HEK293 (cell line): ENCODE measurements at regions not wholly inside any gene's neighbourhood (a gene's known extent, or its start where the extent isn't known, plus 50 kb on each side); places are given as distances from the start of the nearest gene placed in this dataset.

ENCODE experiments used
- CTCF ChIA-PET: fragments of 350-600 bp; formaldehyde crosslinking; extraction: SDS; loops from one replicate; lab custom pipeline; 2021; ENCODE audit warnings: antibody characterized with exemption; lab: Yijun Ruan, JAX
- POLR2A ChIA-PET: fragments of 300-600 bp; formaldehyde crosslinking; extraction: SDS; loops from one replicate; lab custom pipeline; 2020; ENCODE audit warnings: antibody characterized with exemption, inconsistent platforms; lab: Yijun Ruan, JAX
- H3K27ac ChIP-seq: fragments of 200-500 bp; sonication (Bioruptor generic); 2 replicates; pipeline ENCODE4 v1.5.1; 2014; ENCODE audit warnings: low read depth, low read length, control low read depth, inconsistent platforms; ENCODE audit errors: extremely low read depth
- H3K36me3 ChIP-seq, 2 experiments: fragments of 200-500 bp in 1 of 2; sonication (Bioruptor generic) in 1 of 2; 1 replicate in 1 of 2; 2 replicates in 1 of 2; pipeline ENCODE4 v1.5.1; 2014 to 2017; ENCODE audit warnings: inconsistent platforms in 2 of 2, low read length in 2 of 2; ENCODE audit not compliant: control insufficient read depth in 2 of 2, insufficient read depth in 1 of 2
- H3K4me1 ChIP-seq: fragments of 200-500 bp; sonication (Bioruptor generic); 2 replicates; pipeline ENCODE4 v1.5.1; 2014; ENCODE audit warnings: mild to moderate bottlenecking, low read length, inconsistent platforms; ENCODE audit not compliant: control insufficient read depth, insufficient read depth
- H3K4me3 ChIP-seq: 2 replicates; pipeline ENCODE4 v1.5.1; 2011; ENCODE audit warnings: low read depth, mild to moderate bottlenecking, control low read depth, low read length, moderate library complexity
- H3K9me3 ChIP-seq: fragments of 200-500 bp; sonication (Bioruptor generic); 2 replicates; pipeline ENCODE4 v1.5.1; 2014; ENCODE audit warnings: low read depth, low read length, inconsistent platforms; ENCODE audit not compliant: control insufficient read depth, insufficient read depth
- EGR2 ChIP-seq: fragments of 450-650 bp; formaldehyde crosslinking; IDR thresholded peaks from 2 replicates; pipeline ENCODE4 v1.5.1; 2016; ENCODE audit warnings: low read depth, missing biosample characterization, missing genetic modification characterization
- GFI1B ChIP-seq: fragments of 450-650 bp; formaldehyde crosslinking; IDR thresholded peaks from 2 replicates; pipeline ENCODE4 v1.5.1; 2016; ENCODE audit warnings: missing biosample characterization, missing genetic modification characterization
- GLI2 ChIP-seq: fragments of 450-650 bp; formaldehyde crosslinking; IDR thresholded peaks from 2 replicates; pipeline ENCODE4; 2017; ENCODE audit warnings: missing biosample characterization, missing genetic modification characterization, low read depth, borderline replicate concordance
- IKZF3 ChIP-seq: fragments of 450-650 bp; IDR thresholded peaks from 2 replicates; pipeline ENCODE4 v1.5.0; 2018; ENCODE audit warnings: missing biosample characterization, mild to moderate bottlenecking, missing genetic modification characterization, moderate library complexity
- MZF1 ChIP-seq: fragments of 450-650 bp; formaldehyde crosslinking; IDR thresholded peaks from 2 replicates; pipeline ENCODE4 v1.5.1; 2017; ENCODE audit warnings: missing biosample characterization, missing genetic modification characterization, borderline replicate concordance
- RBAK ChIP-seq: fragments of 450-650 bp; formaldehyde crosslinking; IDR thresholded peaks from 2 replicates; pipeline ENCODE4 v1.5.1; 2016; ENCODE audit warnings: missing biosample characterization, missing genetic modification characterization
- REPIN1 ChIP-seq: fragments of 450-650 bp; formaldehyde crosslinking; IDR thresholded peaks from 2 replicates; pipeline ENCODE4 v1.5.1; 2017; ENCODE audit warnings: missing biosample characterization, missing genetic modification characterization, low read depth
- ZIC2 ChIP-seq: fragments of 450-650 bp; formaldehyde crosslinking; IDR thresholded peaks from 2 replicates; pipeline ENCODE4 v1.5.1; 2016; ENCODE audit warnings: missing biosample characterization, missing genetic modification characterization
- ZNF155 ChIP-seq: fragments of 450-650 bp; formaldehyde crosslinking; IDR thresholded peaks from 2 replicates; pipeline ENCODE4 v1.5.1; 2016; ENCODE audit warnings: missing biosample characterization, missing genetic modification characterization
- ZNF280C ChIP-seq: fragments of 450-650 bp; formaldehyde crosslinking; IDR thresholded peaks from 2 replicates; pipeline ENCODE4 v1.5.1; 2016; ENCODE audit warnings: missing biosample characterization, missing genetic modification characterization
- ZNF292 ChIP-seq: fragments of 450-650 bp; formaldehyde crosslinking; IDR thresholded peaks from 2 replicates; pipeline ENCODE4 v1.5.1; 2016; ENCODE audit warnings: low read depth, missing biosample characterization, missing genetic modification characterization, borderline replicate concordance
- ZNF311 ChIP-seq: fragments of 450-650 bp; formaldehyde crosslinking; IDR thresholded peaks from 2 replicates; pipeline ENCODE4 v1.5.1; 2017; ENCODE audit warnings: missing biosample characterization, missing genetic modification characterization, borderline replicate concordance
- ZNF518A ChIP-seq: fragments of 450-650 bp; formaldehyde crosslinking; conservative IDR thresholded peaks from 2 replicates; pipeline ENCODE4 v1.5.1; 2016; ENCODE audit warnings: low read depth, missing biosample characterization, missing genetic modification characterization
- ZNF610 ChIP-seq: fragments of 450-650 bp; formaldehyde crosslinking; IDR thresholded peaks from 2 replicates; pipeline ENCODE4 v1.5.1; 2016; ENCODE audit warnings: missing biosample characterization, missing genetic modification characterization, borderline replicate concordance
- ZNF621 ChIP-seq: fragments of 450-650 bp; formaldehyde crosslinking; IDR thresholded peaks from 2 replicates; pipeline ENCODE4 v1.5.1; 2017; ENCODE audit warnings: missing biosample characterization, missing genetic modification characterization
- ZNF701 ChIP-seq: fragments of 450-650 bp; formaldehyde crosslinking; IDR thresholded peaks from 2 replicates; pipeline ENCODE4 v1.5.1; 2016; ENCODE audit warnings: missing biosample characterization, missing genetic modification characterization
- ZSCAN16 ChIP-seq: fragments of 450-650 bp; formaldehyde crosslinking; IDR thresholded peaks from 2 replicates; pipeline ENCODE4 v1.5.1; 2016; ENCODE audit warnings: missing biosample characterization, missing genetic modification characterization
- ZSCAN18 ChIP-seq: fragments of 450-650 bp; formaldehyde crosslinking; IDR thresholded peaks from 2 replicates; pipeline ENCODE4 v1.5.1; 2016; ENCODE audit warnings: missing biosample characterization, missing genetic modification characterization
- ZSCAN23 ChIP-seq: fragments of 450-650 bp; formaldehyde crosslinking; IDR thresholded peaks from 2 replicates; pipeline ENCODE4 v1.5.1; 2016; ENCODE audit warnings: missing biosample characterization, missing genetic modification characterization
- TF ChIP-seq, protein P1 (sequence below): fragments of 450-650 bp; formaldehyde crosslinking; optimal IDR thresholded peaks from 2 replicates; pipeline ENCODE3; 2016; ENCODE audit warnings: missing biosample characterization, mild to moderate bottlenecking, missing genetic modification characterization
- TF ChIP-seq, protein P2 (sequence below): fragments of 450-650 bp; formaldehyde crosslinking; IDR thresholded peaks from 2 replicates; pipeline ENCODE4 v1.5.1; 2016; ENCODE audit warnings: missing biosample characterization, missing genetic modification characterization

DNA sequence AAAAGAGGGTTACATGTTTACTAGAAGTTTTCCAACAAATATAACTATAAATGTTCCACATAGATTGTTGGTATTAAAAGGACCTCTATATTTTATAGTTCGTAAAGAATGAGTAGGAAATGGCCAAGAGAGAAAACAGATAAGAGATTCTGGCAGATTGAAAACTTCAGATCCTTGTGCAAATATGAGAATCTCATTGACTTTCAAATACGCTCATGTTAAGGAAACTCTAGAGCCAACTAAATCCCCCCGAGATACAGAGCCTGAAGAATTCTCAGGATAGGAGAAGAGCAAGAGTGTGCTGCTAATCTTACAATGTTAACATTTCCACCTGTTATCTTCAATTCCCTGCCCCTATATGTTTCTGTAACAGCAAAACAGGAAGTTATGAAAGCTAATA lies 159.0 kb upstream of the OR13F1 start:
- H3K36me3 ChIP-seq: no peaks in the 10 kb centered on the region
- ChIA-PET CTCF (interaction anchor here (1.2 kb wide), 1 partner anchor 41 kb away, joined by 3 read pairs; no protein-coding TSS in a partner anchor), POLR2A (no interaction called here)
- no peaks in the 10 kb centered on the region for H3K4me1 ChIP-seq
- H3K4me3 ChIP-seq: no peak overlapping the region
- no peaks in the 10 kb centered on the region for H3K9me3 ChIP-seq
- no peak overlapping the region for H3K27ac ChIP-seq
- TF ChIP-seq ZNF701 (tag by site-specific recombination): no peak
- no peak for TF ChIP-seq ZIC2
- TF ChIP-seq ZNF610 (tag by site-specific recombination): no peak
- no peak for TF ChIP-seq ZNF518A (tag by site-specific recombination)
- no peak for TF ChIP-seq ZNF621 (tag by site-specific recombination)
- TF ChIP-seq ZNF280C (tag by site-specific recombination): no peak

DNA sequence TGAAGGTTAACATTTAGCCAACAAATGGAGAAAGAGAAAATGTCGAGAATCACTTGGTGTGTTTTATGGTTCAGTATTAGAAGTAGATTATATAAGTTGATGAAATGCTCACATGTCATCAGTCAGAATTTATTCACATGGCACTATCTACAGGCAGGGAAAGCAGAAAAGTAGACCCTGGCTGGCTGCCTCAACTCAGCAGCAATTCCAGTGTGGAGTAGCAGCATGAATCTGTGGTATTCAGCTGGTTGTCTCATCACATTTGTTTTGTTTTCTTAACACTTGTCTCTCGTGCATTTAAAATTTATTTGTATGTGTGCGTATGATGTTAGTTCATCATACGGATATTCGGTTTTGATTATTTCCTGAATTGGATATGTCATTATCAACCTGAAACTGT lies 153.5 kb upstream of the OR13F1 start:
- Histone ChIP-seq H3K36me3 (no peaks in the 10 kb centered on the region), H3K27ac (no peak overlapping the region), H3K4me1 (no peaks in the 10 kb centered on the region), H3K9me3 (no peaks in the 10 kb centered on the region), H3K4me3 (no peak overlapping the region)
- CTCF ChIA-PET: no interaction called here
- TF ChIP-seq, protein P1, sequence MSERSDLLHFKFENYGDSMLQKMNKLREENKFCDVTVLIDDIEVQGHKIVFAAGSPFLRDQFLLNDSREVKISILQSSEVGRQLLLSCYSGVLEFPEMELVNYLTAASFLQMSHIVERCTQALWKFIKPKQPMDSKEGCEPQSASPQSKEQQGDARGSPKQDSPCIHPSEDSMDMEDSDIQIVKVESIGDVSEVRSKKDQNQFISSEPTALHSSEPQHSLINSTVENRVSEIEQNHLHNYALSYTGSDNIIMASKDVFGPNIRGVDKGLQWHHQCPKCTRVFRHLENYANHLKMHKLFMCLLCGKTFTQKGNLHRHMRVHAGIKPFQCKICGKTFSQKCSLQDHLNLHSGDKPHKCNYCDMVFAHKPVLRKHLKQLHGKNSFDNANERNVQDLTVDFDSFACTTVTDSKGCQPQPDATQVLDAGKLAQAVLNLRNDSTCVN (tag by site-specific recombination): no peak
- TF ChIP-seq ZNF292 (no peak), REPIN1 (tag by site-specific recombination) (no peak), ZSCAN23 (tag by site-specific recombination) (no peak), GFI1B (tag by site-specific recombination) (no peak), GLI2 (no peak), RBAK (tag by site-specific recombination) (no peak), MZF1 (tag by site-specific recombination) (no peak), ZSCAN16 (tag by site-specific recombination) (no peak), ZNF311 (tag by site-specific recombination) (no peak), ZNF155 (tag by site-specific recombination) (no peak), ZSCAN18 (tag by site-specific recombination) (no peak), EGR2 (tag by site-specific recombination) (no peak), IKZF3 (tag by site-specific recombination) (no peak)
- TF ChIP-seq, protein P2, sequence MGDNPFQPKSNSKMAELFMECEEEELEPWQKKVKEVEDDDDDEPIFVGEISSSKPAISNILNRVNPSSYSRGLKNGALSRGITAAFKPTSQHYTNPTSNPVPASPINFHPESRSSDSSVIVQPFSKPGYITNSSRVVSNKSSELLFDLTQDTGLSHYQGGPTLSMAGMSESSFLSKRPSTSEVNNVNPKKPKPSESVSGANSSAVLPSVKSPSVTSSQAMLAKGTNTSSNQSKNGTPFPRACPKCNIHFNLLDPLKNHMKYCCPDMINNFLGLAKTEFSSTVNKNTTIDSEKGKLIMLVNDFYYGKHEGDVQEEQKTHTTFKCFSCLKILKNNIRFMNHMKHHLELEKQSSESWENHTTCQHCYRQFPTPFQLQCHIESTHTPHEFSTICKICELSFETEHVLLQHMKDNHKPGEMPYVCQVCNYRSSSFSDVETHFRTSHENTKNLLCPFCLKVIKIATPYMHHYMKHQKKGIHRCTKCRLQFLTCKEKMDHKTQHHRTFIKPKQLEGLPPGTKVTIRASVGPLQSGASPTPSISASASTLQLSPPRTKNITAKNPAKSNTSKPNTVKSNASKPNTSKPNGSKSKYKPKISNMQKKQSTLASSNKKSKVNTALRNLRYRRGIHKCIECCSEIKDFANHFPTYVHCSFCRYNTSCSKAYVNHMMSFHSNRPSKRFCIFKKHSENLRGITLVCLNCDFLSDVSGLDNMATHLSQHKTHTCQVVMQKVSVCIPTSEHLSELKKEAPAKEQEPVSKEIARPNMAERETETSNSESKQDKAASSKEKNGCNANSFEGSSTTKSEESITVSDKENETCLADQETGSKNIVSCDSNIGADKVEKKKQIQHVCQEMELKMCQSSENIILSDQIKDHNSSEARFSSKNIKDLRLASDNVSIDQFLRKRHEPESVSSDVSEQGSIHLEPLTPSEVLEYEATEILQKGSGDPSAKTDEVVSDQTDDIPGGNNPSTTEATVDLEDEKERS (tag by site-specific recombination): no peak
- POLR2A ChIA-PET: no interaction called here
